ENCODE measurements at regions not wholly inside any gene's neighbourhood (a gene's known extent, or its start where the extent isn't known, plus 50 kb on each side); places are given as distances from the start of the nearest gene placed in this dataset.
"Not testable (repeated sequence)": the region's sequence is repeated elsewhere in the genome, so short reads cannot be mapped to it uniquely, and the experiment has no call there.

DNA sequence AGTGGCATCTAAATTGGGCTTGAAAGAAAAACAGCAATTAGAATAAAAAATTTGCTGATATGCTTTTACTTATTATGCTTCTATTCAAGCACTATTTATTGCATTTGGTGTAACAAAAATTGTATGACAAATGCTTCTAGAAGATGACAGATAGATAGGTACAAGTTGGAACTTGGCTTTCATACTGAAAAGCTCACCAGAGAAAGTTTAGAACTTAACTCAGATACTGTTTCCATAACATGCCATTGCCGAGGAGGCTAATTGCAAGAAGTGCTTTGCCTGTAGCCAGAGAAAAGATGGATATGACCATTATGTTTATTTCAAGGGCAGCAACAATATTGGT is 123.8 kb downstream of the NFKBIZ start (continued):
- TF ChIP-seq TCF4 (CRISPR knock-in tag; IDR thresholded peaks at IDR 0.05; ENCODE audit: borderline replicate concordance) (no peak), ZNF565 (CRISPR knock-in tag; conservative IDR thresholded peaks at IDR 0.05; ENCODE audit: low read depth) (no peak)

DNA sequence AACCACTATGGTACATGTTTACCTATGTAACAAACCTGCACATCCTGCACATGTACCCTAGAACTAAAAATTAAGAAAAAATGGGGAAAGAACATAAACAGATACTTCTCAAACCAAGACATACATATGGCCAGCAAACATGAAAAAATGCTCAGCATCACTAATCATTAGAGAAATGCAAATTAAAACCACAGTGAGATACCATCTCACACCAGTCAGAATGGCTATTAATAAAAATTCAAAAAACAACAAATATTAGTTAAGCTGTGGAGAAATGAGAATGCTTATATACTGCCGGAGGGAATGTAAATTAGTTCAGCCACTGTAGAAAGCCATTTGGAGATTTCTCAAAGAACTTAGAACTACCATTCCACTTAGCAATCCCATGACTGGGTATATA is 126.1 kb downstream of the NFKBIZ start:
- ATAC-seq = not testable (repeated sequence)

GRCh38 chr3:101976473-101976872 is 127.2 kb downstream of the NFKBIZ start:
- TF ChIP-seq RARB (CRISPR knock-in tag; IDR thresholded peaks at IDR 0.05) (no peak), CSRNP3 (CRISPR knock-in tag; IDR thresholded peaks at IDR 0.05) (no peak), BACH2 (CRISPR knock-in tag; IDR thresholded peaks at IDR 0.05; ENCODE audit: borderline replicate concordance) (no peak), ESRRG (CRISPR knock-in tag; IDR thresholded peaks at IDR 0.05) (no peak), ARNTL (CRISPR knock-in tag; IDR thresholded peaks at IDR 0.05; ENCODE audit: borderline replicate concordance, low read depth) (no peak), ZC3H10 (CRISPR knock-in tag; IDR thresholded peaks at IDR 0.05) (no peak), ISL1 (CRISPR knock-in tag; IDR thresholded peaks at IDR 0.05) (no peak), CSDC2 (CRISPR knock-in tag; IDR thresholded peaks at IDR 0.05) (no peak), ZNF565 (CRISPR knock-in tag; conservative IDR thresholded peaks at IDR 0.05; ENCODE audit: low read depth) (no peak)
- TF ChIP-seq, protein P1, sequence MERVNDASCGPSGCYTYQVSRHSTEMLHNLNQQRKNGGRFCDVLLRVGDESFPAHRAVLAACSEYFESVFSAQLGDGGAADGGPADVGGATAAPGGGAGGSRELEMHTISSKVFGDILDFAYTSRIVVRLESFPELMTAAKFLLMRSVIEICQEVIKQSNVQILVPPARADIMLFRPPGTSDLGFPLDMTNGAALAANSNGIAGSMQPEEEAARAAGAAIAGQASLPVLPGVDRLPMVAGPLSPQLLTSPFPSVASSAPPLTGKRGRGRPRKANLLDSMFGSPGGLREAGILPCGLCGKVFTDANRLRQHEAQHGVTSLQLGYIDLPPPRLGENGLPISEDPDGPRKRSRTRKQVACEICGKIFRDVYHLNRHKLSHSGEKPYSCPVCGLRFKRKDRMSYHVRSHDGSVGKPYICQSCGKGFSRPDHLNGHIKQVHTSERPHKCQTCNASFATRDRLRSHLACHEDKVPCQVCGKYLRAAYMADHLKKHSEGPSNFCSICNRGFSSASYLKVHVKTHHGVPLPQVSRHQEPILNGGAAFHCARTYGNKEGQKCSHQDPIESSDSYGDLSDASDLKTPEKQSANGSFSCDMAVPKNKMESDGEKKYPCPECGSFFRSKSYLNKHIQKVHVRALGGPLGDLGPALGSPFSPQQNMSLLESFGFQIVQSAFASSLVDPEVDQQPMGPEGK (CRISPR knock-in tag; IDR thresholded peaks at IDR 0.05; ENCODE audit: borderline replicate concordance) = no peak
- TF ChIP-seq, protein P2, sequence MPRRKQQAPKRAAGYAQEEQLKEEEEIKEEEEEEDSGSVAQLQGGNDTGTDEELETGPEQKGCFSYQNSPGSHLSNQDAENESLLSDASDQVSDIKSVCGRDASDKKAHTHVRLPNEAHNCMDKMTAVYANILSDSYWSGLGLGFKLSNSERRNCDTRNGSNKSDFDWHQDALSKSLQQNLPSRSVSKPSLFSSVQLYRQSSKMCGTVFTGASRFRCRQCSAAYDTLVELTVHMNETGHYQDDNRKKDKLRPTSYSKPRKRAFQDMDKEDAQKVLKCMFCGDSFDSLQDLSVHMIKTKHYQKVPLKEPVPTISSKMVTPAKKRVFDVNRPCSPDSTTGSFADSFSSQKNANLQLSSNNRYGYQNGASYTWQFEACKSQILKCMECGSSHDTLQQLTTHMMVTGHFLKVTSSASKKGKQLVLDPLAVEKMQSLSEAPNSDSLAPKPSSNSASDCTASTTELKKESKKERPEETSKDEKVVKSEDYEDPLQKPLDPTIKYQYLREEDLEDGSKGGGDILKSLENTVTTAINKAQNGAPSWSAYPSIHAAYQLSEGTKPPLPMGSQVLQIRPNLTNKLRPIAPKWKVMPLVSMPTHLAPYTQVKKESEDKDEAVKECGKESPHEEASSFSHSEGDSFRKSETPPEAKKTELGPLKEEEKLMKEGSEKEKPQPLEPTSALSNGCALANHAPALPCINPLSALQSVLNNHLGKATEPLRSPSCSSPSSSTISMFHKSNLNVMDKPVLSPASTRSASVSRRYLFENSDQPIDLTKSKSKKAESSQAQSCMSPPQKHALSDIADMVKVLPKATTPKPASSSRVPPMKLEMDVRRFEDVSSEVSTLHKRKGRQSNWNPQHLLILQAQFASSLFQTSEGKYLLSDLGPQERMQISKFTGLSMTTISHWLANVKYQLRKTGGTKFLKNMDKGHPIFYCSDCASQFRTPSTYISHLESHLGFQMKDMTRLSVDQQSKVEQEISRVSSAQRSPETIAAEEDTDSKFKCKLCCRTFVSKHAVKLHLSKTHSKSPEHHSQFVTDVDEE (CRISPR knock-in tag; IDR thresholded peaks at IDR 0.05) = no peak
- ATAC-seq = no peak

DNA sequence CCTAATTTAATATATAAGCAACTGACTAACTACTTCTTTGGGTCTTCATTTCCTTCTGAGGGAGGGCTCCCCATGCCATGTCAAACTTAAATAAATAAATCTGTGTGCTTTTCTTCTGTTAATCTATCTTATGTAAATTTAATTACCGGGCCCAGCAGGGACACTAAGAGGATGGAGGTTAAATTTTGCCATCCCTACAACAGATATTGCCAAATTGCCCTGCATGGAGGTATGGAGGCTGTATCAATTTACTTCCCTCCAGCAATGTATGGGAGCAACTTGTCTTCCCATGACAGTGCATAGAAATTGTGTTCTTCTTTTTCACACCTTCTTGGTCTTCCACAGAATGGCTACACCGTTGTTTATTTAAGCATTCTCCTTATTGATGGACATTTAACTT is 129.0 kb downstream of the NFKBIZ start:
- TF ChIP-seq ESRRG (CRISPR knock-in tag; IDR thresholded peaks at IDR 0.05) = no peak
- no peak for TF ChIP-seq ARNTL (CRISPR knock-in tag; IDR thresholded peaks at IDR 0.05; ENCODE audit: borderline replicate concordance, low read depth)
- no peak for TF ChIP-seq BACH2 (CRISPR knock-in tag; IDR thresholded peaks at IDR 0.05; ENCODE audit: borderline replicate concordance)
- TF ChIP-seq TOX (CRISPR knock-in tag; IDR thresholded peaks at IDR 0.05; ENCODE audit: borderline replicate concordance) = no peak
- TF ChIP-seq ZFP3 (CRISPR knock-in tag; IDR thresholded peaks at IDR 0.05) = no peak
- no peak for TF ChIP-seq ZNF565 (CRISPR knock-in tag; conservative IDR thresholded peaks at IDR 0.05; ENCODE audit: low read depth)
- no peak for TF ChIP-seq RARB (CRISPR knock-in tag; IDR thresholded peaks at IDR 0.05)
- TF ChIP-seq ZNF8 (CRISPR knock-in tag; IDR thresholded peaks at IDR 0.05) = no peak
- TF ChIP-seq, protein P2 (CRISPR knock-in tag; IDR thresholded peaks at IDR 0.05) = no peak
- TF ChIP-seq CSDC2 (CRISPR knock-in tag; IDR thresholded peaks at IDR 0.05) = no peak
- no peak for TF ChIP-seq GLIS3 (CRISPR knock-in tag; IDR thresholded peaks at IDR 0.05)
- no peak for TF ChIP-seq ISL1 (CRISPR knock-in tag; IDR thresholded peaks at IDR 0.05)
- no peak for TF ChIP-seq ZC3H10 (CRISPR knock-in tag; IDR thresholded peaks at IDR 0.05)
- TF ChIP-seq SNAI2 (CRISPR knock-in tag; IDR thresholded peaks at IDR 0.05) = no peak
- no peak for TF ChIP-seq POU6F1 (CRISPR knock-in tag; IDR thresholded peaks at IDR 0.05; ENCODE audit: borderline replicate concordance, low read depth)

More for the DNA sequence above, 129.0 kb downstream of the NFKBIZ start:
- ATAC-seq = no peak
